ENCODE measurements at regions not wholly inside any gene's neighbourhood (a gene's known extent, or its start where the extent isn't known, plus 50 kb on each side); places are given as distances from the start of the nearest gene placed in this dataset.

GRCh38 chr1:82786883-82787282 lies 986.1 kb downstream of the ADGRL2 start:
- Histone ChIP-seq H3K9me3 (ENCODE audit: control insufficient read depth, insufficient read depth, low read length) (peaks cover 4% of the 10 kb centered on the region; the same call in 1 of the 2 replicates), H3K36me3 (ENCODE audit: control insufficient read depth, insufficient read depth, low read length) (no peaks in the 10 kb centered on the region), H4K20me1 (ENCODE audit: insufficient read depth, low read length) (no peaks in the 10 kb centered on the region), H3K56ac (ENCODE audit: extremely low read depth, insufficient read depth, low read length) (no peak overlapping the region), H3K79me1 (ENCODE audit: low read depth in 1 of 2, low read length in 2 of 2) (no peaks in the 10 kb centered on the region), H3K9ac (ENCODE audit: low read depth, low read length) (no peak overlapping the region), H4K91ac (ENCODE audit: insufficient read depth, low read depth, low read length) (no peak overlapping the region), H4K5ac (ENCODE audit: low read depth, low read length) (no peak overlapping the region), H2AK5ac (ENCODE audit: low read depth, low read length) (no peak overlapping the region), H3K27ac (ENCODE audit: insufficient read depth, low read length) (no peak overlapping the region), H2BK5ac (ENCODE audit: low read depth, low read length, poor library complexity, severe bottlenecking) (no peak overlapping the region), H2BK20ac (ENCODE audit: low read depth, low read length) (no peak overlapping the region), H3K9me1 (ENCODE audit: insufficient read depth, low read length) (no peaks in the 10 kb centered on the region), H4K8ac (ENCODE audit: low read depth in 2 of 2, low read length in 2 of 2) (no peak overlapping the region), H2AK9ac (replicated peaks; ENCODE audit: low read depth, low read length, poor library complexity) (no peak overlapping the region), H2BK120ac (ENCODE audit: low read depth, low read length) (no peak overlapping the region), H2BK15ac (ENCODE audit: low read depth, low read length) (no peak overlapping the region), H3K4me2 (ENCODE audit: low read depth, low read length) (no peak overlapping the region), H3K4me3 (ENCODE audit: insufficient read depth, low read depth, low read length) (no peak overlapping the region), H2AFZ (replicated peaks; ENCODE audit: low read length, poor library complexity) (no peak overlapping the region), H3K23ac (ENCODE audit: low read depth, low read length) (no peak overlapping the region), H3K18ac (ENCODE audit: low read depth, low read length) (no peak overlapping the region), H3K14ac (replicated peaks; ENCODE audit: low read depth, low read length) (no peak overlapping the region), H3K4me1 (ENCODE audit: control insufficient read depth, insufficient read depth, low read length) (no peaks in the 10 kb centered on the region), H3K27me3 (ENCODE audit: control insufficient read depth, insufficient read depth, low read length) (no peaks in the 10 kb centered on the region), H3K4ac (ENCODE audit: low read depth, low read length) (no peak overlapping the region)
- in situ Hi-C loops (cut with MboI; ENCODE audit: low sequenced_read_pairs) (no loop called here), intact Hi-C loops (cut with micrococcal nuclease) (no loop called here), dilution Hi-C loops (cut with HindIII; ENCODE audit: low sequenced_read_pairs, unreplicated experiment) (no loop called here)
- no TSS peak for BruUV-seq (replicated peaks)
- POLR2A ChIA-PET (ENCODE audit: unreplicated experiment) = no interaction called here
- no peak for DNase-seq
- TF ChIP-seq MAZ (IDR thresholded peaks at IDR 0.05; ENCODE audit: borderline replicate concordance, low read depth, low read length) (no peak), RCOR1 (IDR thresholded peaks at IDR 0.05; ENCODE audit: insufficient replicate concordance, low read length) (no peak), POLR2A (IDR thresholded peaks at IDR 0.05; ENCODE audit: low read depth, low read length) (no peak), BHLHE40 (IDR thresholded peaks at IDR 0.05; ENCODE audit: low read depth, low read length) (no peak), RFX5 (IDR thresholded peaks at IDR 0.05; ENCODE audit: low read depth, low read length) (no peak), RAD21 (IDR thresholded peaks at IDR 0.05; ENCODE audit: low read length) (no peak), FOS (IDR thresholded peaks at IDR 0.05; ENCODE audit: low read depth, low read length) (no peak), CHD1 (IDR thresholded peaks at IDR 0.05; ENCODE audit: low read depth, low read length) (no peak), CTCF (conservative IDR thresholded peaks at IDR 0.05; ENCODE audit: low read depth, low read length) (no peak), CEBPB (IDR thresholded peaks at IDR 0.05; ENCODE audit: low read depth, low read length) (no peak)
- TF ChIP-seq, protein P1, sequence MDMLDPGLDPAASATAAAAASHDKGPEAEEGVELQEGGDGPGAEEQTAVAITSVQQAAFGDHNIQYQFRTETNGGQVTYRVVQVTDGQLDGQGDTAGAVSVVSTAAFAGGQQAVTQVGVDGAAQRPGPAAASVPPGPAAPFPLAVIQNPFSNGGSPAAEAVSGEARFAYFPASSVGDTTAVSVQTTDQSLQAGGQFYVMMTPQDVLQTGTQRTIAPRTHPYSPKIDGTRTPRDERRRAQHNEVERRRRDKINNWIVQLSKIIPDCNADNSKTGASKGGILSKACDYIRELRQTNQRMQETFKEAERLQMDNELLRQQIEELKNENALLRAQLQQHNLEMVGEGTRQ (IDR thresholded peaks at IDR 0.05; ENCODE audit: low read depth, low read length) = no peak
- no CpG with 5 or more reads among the region's 1 CpG for WGBS, 2 experiments (ENCODE audit: extremely low coverage in 2 of 2, insufficient read length in 1 of 2)
- CTCF ChIA-PET = no interaction called here
- no peak for ATAC-seq (ENCODE audit: low read depth)
